H9 (cell line): ENCODE measurements at regions not wholly inside any gene's neighbourhood (a gene's known extent, or its start where the extent isn't known, plus 50 kb on each side); places are given as distances from the start of the nearest gene placed in this dataset.
A peak's percentile ranks its signal among the peaks of the same experiment; 100 is the strongest.

Experiments used
- DNase-seq: peaks from one replicate; pipeline ENCODE4 v3.0.0-alpha.2; 2017
- H2AFZ ChIP-seq: one replicate; pipeline ENCODE4 v1.6.1; 2013; ENCODE audit warnings: mild to moderate bottlenecking, low read length, control low read depth, moderate library complexity
- H2AK5ac ChIP-seq: 2 replicates; pipeline ENCODE4 v1.6.1; 2013; ENCODE audit warnings: low read length, control low read depth, mixed read lengths; ENCODE audit not compliant: insufficient read length
- H2BK120ac ChIP-seq: one replicate; pipeline ENCODE4 v1.6.1; 2013; ENCODE audit warnings: low read depth, mild to moderate bottlenecking, low read length, control low read depth, inconsistent platforms; ENCODE audit not compliant: poor library complexity, severe bottlenecking
- H2BK12ac ChIP-seq: 2 replicates; pipeline ENCODE4 v1.6.1; 2013; ENCODE audit warnings: low read length, control low read depth, mixed read lengths, low read depth; ENCODE audit not compliant: insufficient read length
- H2BK15ac ChIP-seq: 2 replicates; pipeline ENCODE4 v1.6.1; 2013; ENCODE audit warnings: low read depth, low read length, control low read depth
- H2BK20ac ChIP-seq: one replicate; pipeline ENCODE4 v1.6.1; 2013; ENCODE audit warnings: low read depth, mild to moderate bottlenecking, low read length, control low read depth, inconsistent platforms; ENCODE audit not compliant: poor library complexity, severe bottlenecking
- H2BK5ac ChIP-seq: 2 replicates; pipeline ENCODE4 v1.6.1; 2013; ENCODE audit warnings: low read length, control low read depth, mixed read lengths; ENCODE audit not compliant: insufficient read length
- H3K14ac ChIP-seq: 2 replicates; pipeline ENCODE4 v1.6.1; 2013; ENCODE audit warnings: low read length, control low read depth; ENCODE audit not compliant: insufficient read depth
- H3K18ac ChIP-seq: 2 replicates; pipeline ENCODE4 v1.6.1; 2013; ENCODE audit warnings: low read depth, mild to moderate bottlenecking, mixed read lengths, low read length, control low read depth; ENCODE audit not compliant: insufficient read length
- H3K23ac ChIP-seq: 2 replicates; pipeline ENCODE4 v1.6.1; 2013; ENCODE audit warnings: low read length, control low read depth, mixed read lengths, low read depth; ENCODE audit not compliant: insufficient read length
- H3K23me2 ChIP-seq: 2 replicates; pipeline ENCODE4 v1.6.1; 2013; ENCODE audit warnings: low read depth, mild to moderate bottlenecking, mixed read lengths, low read length, control low read depth; ENCODE audit not compliant: insufficient read length, poor library complexity, severe bottlenecking
- H3K27ac ChIP-seq: 2 replicates; pipeline ENCODE4 v1.5.1; 2013; ENCODE audit warnings: low read length, control low read depth, mixed read lengths, low read depth; ENCODE audit not compliant: insufficient read length
- H3K27me3 ChIP-seq: 2 replicates; pipeline ENCODE4 v1.6.1; 2013; ENCODE audit warnings: low read length, control low read depth, inconsistent platforms; ENCODE audit not compliant: insufficient read depth
- H3K4ac ChIP-seq: 2 replicates; pipeline ENCODE4 v1.6.1; 2013; ENCODE audit warnings: low read depth, mild to moderate bottlenecking, control low read depth, inconsistent platforms, low read length, moderate library complexity
- H3K4me1 ChIP-seq: 2 replicates; pipeline ENCODE4 v1.6.1; 2013; ENCODE audit warnings: low read length, control low read depth, inconsistent platforms; ENCODE audit not compliant: insufficient read depth
- H3K4me2 ChIP-seq: 2 replicates; pipeline ENCODE4 v1.6.1; 2013; ENCODE audit warnings: low read length, control low read depth, mixed read lengths; ENCODE audit not compliant: insufficient read length, insufficient read depth
- H3K56ac ChIP-seq: 2 replicates; pipeline ENCODE4 v1.6.1; 2013; ENCODE audit warnings: low read depth, mild to moderate bottlenecking, mixed read lengths, low read length, control low read depth; ENCODE audit not compliant: insufficient read length
- H3K79me1 ChIP-seq: 2 replicates; pipeline ENCODE4 v1.6.1; 2013; ENCODE audit warnings: low read depth, mild to moderate bottlenecking, moderate library complexity, low read length, control low read depth, inconsistent platforms; ENCODE audit not compliant: insufficient read depth, poor library complexity, severe bottlenecking
- H3K79me2 ChIP-seq: 2 replicates; pipeline ENCODE4 v1.6.1; 2013; ENCODE audit warnings: low read length, control low read depth, inconsistent platforms; ENCODE audit not compliant: insufficient read depth
- H3K9ac ChIP-seq: 2 replicates; pipeline ENCODE4 v1.6.1; 2013; ENCODE audit warnings: low read length, control low read depth, mixed read lengths; ENCODE audit not compliant: insufficient read length; ENCODE audit errors: extremely low read depth
- H3K9me3 ChIP-seq: one replicate; pipeline ENCODE4 v1.6.1; 2013; ENCODE audit warnings: low read depth, low read length, inconsistent platforms; ENCODE audit not compliant: control insufficient read depth
- H3T11ph ChIP-seq: one replicate; pipeline ENCODE4 v1.6.1; 2013; ENCODE audit warnings: mild to moderate bottlenecking, low read length, control low read depth, inconsistent platforms
- H4K20me1 ChIP-seq: one replicate; pipeline ENCODE4 v1.6.1; 2013; ENCODE audit not compliant: control insufficient read depth, insufficient read length, insufficient read depth
- H4K5ac ChIP-seq: 2 replicates; pipeline ENCODE4 v1.6.1; 2013; ENCODE audit warnings: low read depth, mild to moderate bottlenecking, mixed read lengths, low read length, control low read depth; ENCODE audit not compliant: insufficient read length
- H4K8ac ChIP-seq: replicated peaks from 2 replicates; pipeline ENCODE4 v1.6.1; 2013; ENCODE audit warnings: low read length, control low read depth, mixed read lengths, low read depth; ENCODE audit not compliant: insufficient read length
- H4K91ac ChIP-seq: 2 replicates; pipeline ENCODE4 v1.6.1; 2013; ENCODE audit warnings: low read depth, mild to moderate bottlenecking, moderate library complexity, mixed read lengths, low read length, control low read depth; ENCODE audit not compliant: insufficient read length
- H3K27ac Mint-ChIP-seq, 3 experiments: 2 replicates in 2 of 3; 3 replicates in 1 of 3; pipeline ENCODE4 v1.8.0; 2020 to 2021; ENCODE audit warnings: mixed read lengths in 3 of 3, mild to moderate bottlenecking in 1 of 3, moderate library complexity in 1 of 3
- H3K27me3 Mint-ChIP-seq: 2 replicates; pipeline ENCODE4 v1.8.0; 2021; ENCODE audit warnings: low read depth, mild to moderate bottlenecking, moderate library complexity, mixed read lengths
- H3K36me3 Mint-ChIP-seq, 3 experiments: 2 replicates in 2 of 3; 3 replicates in 1 of 3; pipeline ENCODE4 v1.8.0; 2020 to 2021; ENCODE audit warnings: low read depth in 3 of 3, mixed read lengths in 3 of 3; ENCODE audit not compliant: insufficient read depth in 1 of 3
- H3K4me1 Mint-ChIP-seq, 2 experiments: 2 replicates each; pipeline ENCODE4 v1.8.0; 2020; ENCODE audit warnings: mixed read lengths in 2 of 2
- H3K4me3 Mint-ChIP-seq, 2 experiments: 2 replicates in 1 of 2; 3 replicates in 1 of 2; pipeline ENCODE4 v1.8.0; 2020 to 2021; ENCODE audit warnings: mild to moderate bottlenecking in 2 of 2, mixed read lengths in 2 of 2, moderate library complexity in 1 of 2
- H3K9me3 Mint-ChIP-seq, 2 experiments: 2 replicates in 1 of 2; 3 replicates in 1 of 2; pipeline ENCODE4 v1.8.0; 2020; ENCODE audit warnings: mild to moderate bottlenecking in 2 of 2, mixed read lengths in 2 of 2, moderate library complexity in 1 of 2
- CTCF ChIP-seq: fragments of 200-600 bp; sonication (generic); conservative IDR thresholded peaks from 3 replicates; pipeline ENCODE4 v1.8.0; 2021; ENCODE audit warnings: antibody characterized with exemption, mild to moderate bottlenecking
- WGBS: extraction: QIAGEN DNeasy Blood & Tissue Kit; methylation state at CpG from one replicate; pipeline ENCODE4 v1.1.7; 2013; ENCODE audit warnings: missing lambda C conversion rate, low lambda C conversion rate, mixed read lengths; ENCODE audit not compliant: insufficient read length; ENCODE audit errors: extremely low coverage; 5-methylcytosine and 5-hydroxymethylcytosine counted together

- Histone ChIP-seq H3K79me2 (no peaks in the 10 kb centered on the region), H3K56ac (no peak overlapping the region), H3T11ph (no peak overlapping the region), H2BK5ac (no peak overlapping the region), H2BK15ac (no peak overlapping the region), H3K18ac (no peak overlapping the region), H3K4me1 (peaks cover 5% of the 10 kb centered on the region; the same call in 1 of the 2 replicates), H4K91ac (no peak overlapping the region), H3K27me3 (no peaks in the 10 kb centered on the region), H3K23me2 (no peaks in the 10 kb centered on the region), H2BK20ac (no peak overlapping the region), H3K4ac (no peak overlapping the region), H4K5ac (no peak overlapping the region), H3K23ac (no peak overlapping the region), H3K27ac (no peak overlapping the region), H2AK5ac (no peak overlapping the region), H3K79me1 (no peaks in the 10 kb centered on the region), H3K9ac (no peak overlapping the region), H4K8ac (no peak overlapping the region), H3K9me3 (no peaks in the 10 kb centered on the region), H3K14ac (no peak overlapping the region), H2BK120ac (no peak overlapping the region), H3K4me2 (no peak overlapping the region), H2AFZ (no peak overlapping the region), H2BK12ac (no peak overlapping the region), H4K20me1 (no peaks in the 10 kb centered on the region)
- no peak for TF ChIP-seq CTCF
- peak overlapping the region in 1 of 3 experiments; percentile 42; a peak in 1 of 7 replicates for H3K27ac Mint-ChIP-seq
- no peak overlapping the region for H3K4me3 Mint-ChIP-seq
- H3K4me1 Mint-ChIP-seq = peaks cover 55 to 59% of the 10 kb centered on the region in 2 experiments
- no peaks in the 10 kb centered on the region for H3K27me3 Mint-ChIP-seq
- peak; percentile 19 for DNase-seq
- H3K9me3 Mint-ChIP-seq = peaks cover 17% of the 10 kb centered on the region in 2 experiments
- no CpG with 5 or more reads among the region's 11 CpGs for WGBS
- peaks cover 4 to 16% (median 5%) of the 10 kb centered on the region in 3 experiments; a peak in 6 of 7 replicates for H3K36me3 Mint-ChIP-seq
These were observed 313.5 kb downstream of the BRD1 start for GRCh38 chr22:49514211-49514610.
